GM18498 (cell line): ENCODE measurements at regions not wholly inside any gene's neighbourhood (a gene's known extent, or its start where the extent isn't known, plus 50 kb on each side); places are given as distances from the start of the nearest gene placed in this dataset.

Experiments used
- ATAC-seq: cut with Tn5 transposase; IDR thresholded peaks from one replicate; pipeline ENCODE4 v1.9.1; 2021; ENCODE audit warnings: mild to moderate bottlenecking, moderate library complexity; ENCODE audit not compliant: unreplicated experiment

- ATAC-seq = no peak
These were observed 1409.0 kb downstream of the PLA2G4A start for GRCh38 chr1:188237573-188238348.

- no peak for ATAC-seq
These were observed 1412.1 kb downstream of the PLA2G4A start for GRCh38 chr1:188240772-188241406.

GRCh38 chr1:188241629-188242028 lies 1412.9 kb downstream of the PLA2G4A start:
- no peak for ATAC-seq

GRCh38 chr1:188243456-188243855 lies 1414.7 kb downstream of the PLA2G4A start:
- ATAC-seq = no peak

- ATAC-seq = no peak
These were observed 1415.9 kb downstream of the PLA2G4A start for GRCh38 chr1:188244681-188245080.

- no peak for ATAC-seq
These were observed 1418.5 kb downstream of the PLA2G4A start for GRCh38 chr1:188247255-188247654.

- ATAC-seq = no peak
These were observed 1421.1 kb downstream of the PLA2G4A start for GRCh38 chr1:188249811-188250210.

- no peak for ATAC-seq
These were observed 1422.3 kb downstream of the PLA2G4A start for GRCh38 chr1:188251036-188251435.

GRCh38 chr1:188261849-188262248 lies 1433.1 kb downstream of the PLA2G4A start:
- ATAC-seq = no peak

- no peak for ATAC-seq
These were observed 1441.2 kb downstream of the PLA2G4A start for GRCh38 chr1:188269956-188270355.

- no peak for ATAC-seq
These were observed 1441.7 kb downstream of the PLA2G4A start for GRCh38 chr1:188270497-188270896.

- no peak for ATAC-seq
These were observed 1449.0 kb downstream of the PLA2G4A start for GRCh38 chr1:188277771-188278170.

GRCh38 chr1:188281921-188282320 lies 1453.2 kb downstream of the PLA2G4A start:
- ATAC-seq = no peak

- ATAC-seq = no peak
These were observed 1466.4 kb downstream of the PLA2G4A start for GRCh38 chr1:188295157-188295556.

- no peak for ATAC-seq
These were observed 1474.0 kb downstream of the PLA2G4A start for GRCh38 chr1:188302746-188303145.

GRCh38 chr1:188314557-188315137 lies 1485.9 kb downstream of the PLA2G4A start:
- ATAC-seq = no peak

GRCh38 chr1:188317894-188318293 lies 1489.1 kb downstream of the PLA2G4A start:
- ATAC-seq = no peak

- no peak for ATAC-seq
These were observed 1496.5 kb downstream of the PLA2G4A start for GRCh38 chr1:188325211-188325610.

- no peak for ATAC-seq
These were observed 1515.2 kb downstream of the PLA2G4A start for GRCh38 chr1:188343914-188344313.

GRCh38 chr1:188350104-188350503 lies 1521.4 kb downstream of the PLA2G4A start:
- no peak for ATAC-seq

- no peak for ATAC-seq
These were observed 1526.3 kb downstream of the PLA2G4A start for GRCh38 chr1:188355082-188355481.

GRCh38 chr1:188355847-188356246 lies 1527.1 kb downstream of the PLA2G4A start:
- ATAC-seq = no peak
